NCI-H1417 treated with DMSO at 0.1 percent for 48 hours (cell line): ENCODE measurements at regions not wholly inside any gene's neighbourhood (a gene's known extent, or its start where the extent isn't known, plus 50 kb on each side); places are given as distances from the start of the nearest gene placed in this dataset.
"Not testable (repeated sequence)": the region's sequence is repeated elsewhere in the genome, so short reads cannot be mapped to it uniquely, and the experiment has no call there.

Source experiments
- DNase-seq: peaks from one replicate; lab custom pipeline; 2025; lab: John Stamatoyannopoulos, UW

DNA sequence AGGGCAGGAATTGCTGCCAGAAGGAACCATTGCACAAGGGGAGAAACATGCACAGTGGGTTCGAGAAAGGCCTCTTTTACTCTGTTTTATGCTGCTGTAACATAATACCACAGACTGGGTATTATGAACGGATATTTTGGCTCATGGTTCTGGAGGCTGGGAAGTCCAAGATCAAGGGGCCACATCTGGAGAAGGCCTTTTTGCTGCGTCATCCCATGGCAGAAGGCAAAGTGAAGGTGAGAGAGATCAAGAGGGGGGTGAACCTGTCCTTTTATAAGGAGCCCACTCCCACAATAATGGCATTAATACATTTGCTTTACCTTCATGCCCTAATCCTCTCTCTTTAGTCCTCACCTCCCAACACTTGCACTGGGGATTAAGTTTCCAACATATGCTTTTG is 136.9 kb upstream of the ALDH1B1 start:
- no peak for DNase-seq

DNA sequence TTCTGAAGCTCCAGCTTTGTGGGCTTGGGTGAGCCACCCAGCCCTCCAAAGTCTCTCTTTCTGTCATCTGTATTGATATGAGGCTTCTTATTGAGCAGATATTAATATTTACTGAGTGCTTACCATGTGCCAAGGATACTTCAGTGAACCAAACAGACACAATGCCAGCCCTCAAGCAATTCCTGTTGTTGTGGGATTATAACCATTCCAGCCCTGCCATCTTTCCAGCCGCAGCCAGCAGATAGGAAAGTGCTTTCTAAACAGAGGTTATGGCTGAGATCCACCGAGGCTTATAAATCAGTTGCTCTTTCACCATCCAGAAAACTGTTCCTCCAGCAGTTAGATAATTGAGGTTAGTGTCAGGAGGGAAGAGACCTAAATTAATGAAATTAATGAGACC is 137.7 kb upstream of the ALDH1B1 start:
- DNase-seq, result no peak

DNA sequence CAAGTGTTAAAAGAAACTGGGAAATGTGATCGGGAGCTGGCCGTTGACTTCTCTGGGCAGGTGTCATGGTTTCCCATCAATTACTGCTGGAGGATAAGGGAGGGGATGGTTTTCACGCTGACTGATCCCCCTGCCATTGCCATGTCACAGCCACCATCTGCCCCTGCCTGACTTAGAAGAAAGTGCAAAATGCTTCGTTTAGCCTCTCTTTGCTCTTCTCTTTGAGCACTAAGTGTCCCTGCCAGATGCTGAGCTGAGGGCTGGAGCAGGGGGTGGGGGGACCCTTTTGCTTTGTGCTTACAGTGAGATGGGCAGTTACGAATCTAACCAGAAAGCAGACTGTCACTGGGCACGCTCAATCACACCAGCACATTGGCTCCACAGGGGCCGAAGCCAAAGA is 138.4 kb upstream of the ALDH1B1 start:
- no peak for DNase-seq

DNA sequence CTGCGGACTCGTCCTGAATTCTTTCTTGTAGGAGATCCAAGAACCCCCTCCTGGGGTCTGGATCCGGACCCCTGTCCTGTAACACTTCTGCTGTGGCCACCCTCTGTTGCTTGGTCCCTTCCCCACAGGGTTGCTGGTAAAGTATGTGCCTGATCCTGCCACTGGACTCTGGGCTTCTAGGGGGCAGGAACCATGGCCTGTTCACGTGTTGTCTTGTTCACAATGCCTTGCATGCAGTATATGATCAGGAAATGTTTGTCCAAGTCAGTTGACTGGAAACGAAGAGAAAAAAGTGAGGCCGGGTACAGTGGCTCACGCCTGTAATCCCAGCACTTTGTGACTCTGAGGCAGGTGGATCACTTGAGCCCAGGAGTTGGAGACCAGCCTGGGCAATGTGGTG is 139.3 kb upstream of the ALDH1B1 start:
- DNase-seq, result no peak

DNA sequence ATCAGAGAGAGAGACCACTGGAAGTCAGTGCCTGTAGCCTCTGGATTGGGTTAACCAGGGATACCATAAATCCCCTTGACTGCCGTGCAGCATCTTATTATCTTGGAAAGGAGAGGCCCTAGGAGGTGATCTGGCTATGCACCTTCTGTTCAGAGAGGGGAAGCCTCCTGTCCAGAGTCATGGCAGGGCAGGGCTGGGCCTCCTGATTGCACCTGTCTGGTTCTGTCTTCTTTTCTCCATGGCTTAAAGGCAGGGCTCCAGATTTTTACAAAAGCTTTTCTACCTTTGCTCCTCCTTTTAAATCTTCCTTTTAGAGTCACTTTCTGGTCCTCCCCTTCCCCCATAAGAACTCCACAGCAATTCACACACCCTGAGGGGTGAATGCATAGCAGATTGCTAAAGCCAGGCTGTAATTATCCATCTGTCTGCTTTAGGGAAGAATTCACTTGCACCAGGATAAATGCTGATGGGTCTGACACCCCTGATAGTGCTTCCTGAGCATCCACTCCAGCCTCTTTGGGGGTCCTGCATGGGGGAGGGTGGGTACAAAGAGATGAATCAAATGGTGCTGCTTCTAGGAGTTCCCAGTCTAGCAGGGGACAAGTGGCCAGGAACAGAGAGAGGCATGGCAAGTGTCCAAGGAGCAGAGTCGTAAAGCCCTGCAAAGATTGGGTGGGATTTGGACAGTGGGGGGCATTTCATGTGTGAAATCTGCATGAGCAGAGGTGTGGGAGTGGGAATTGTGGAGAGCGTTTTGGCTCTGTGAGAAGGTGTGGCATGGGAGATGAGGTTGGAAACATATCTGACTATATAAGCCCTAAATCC is 141.3 kb upstream of the ALDH1B1 start:
- no peak for DNase-seq

DNA sequence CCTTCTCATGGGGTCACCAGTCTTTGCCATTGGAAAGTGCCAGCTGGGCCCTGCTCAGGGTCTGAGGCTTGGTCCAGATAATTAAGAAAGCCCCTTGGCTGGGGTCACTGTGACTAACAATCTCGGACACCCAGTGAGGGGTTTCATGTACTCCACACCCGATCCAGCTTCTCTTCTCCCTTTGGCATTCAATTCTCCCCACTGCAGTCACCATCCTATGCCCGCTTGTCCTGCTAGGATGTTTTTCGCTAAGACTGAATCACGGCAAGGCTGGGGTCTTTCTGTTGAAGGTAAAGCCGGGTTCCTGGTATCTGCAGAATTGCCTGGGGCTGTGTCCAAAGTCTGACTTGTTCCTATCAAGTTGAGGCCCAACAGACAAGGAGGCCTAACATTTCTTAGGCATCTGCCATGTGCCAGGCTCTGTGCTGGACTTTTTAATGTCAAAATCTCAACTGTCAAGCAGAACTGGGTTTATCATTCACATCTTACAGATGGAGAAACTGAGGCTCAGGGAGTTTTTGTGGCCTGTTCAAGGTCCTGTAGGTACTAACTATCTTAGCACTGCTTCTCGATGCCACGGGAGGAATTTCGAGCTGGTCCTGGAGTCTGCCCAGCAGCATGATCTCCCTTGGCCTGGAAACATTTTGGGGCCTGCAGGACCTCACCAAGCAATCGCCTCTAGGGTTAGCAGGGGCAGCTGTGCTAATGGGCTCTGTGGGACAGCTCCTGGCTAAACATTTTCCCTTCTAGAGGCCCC is 142.0 kb upstream of the ALDH1B1 start:
- no peak for DNase-seq

DNA sequence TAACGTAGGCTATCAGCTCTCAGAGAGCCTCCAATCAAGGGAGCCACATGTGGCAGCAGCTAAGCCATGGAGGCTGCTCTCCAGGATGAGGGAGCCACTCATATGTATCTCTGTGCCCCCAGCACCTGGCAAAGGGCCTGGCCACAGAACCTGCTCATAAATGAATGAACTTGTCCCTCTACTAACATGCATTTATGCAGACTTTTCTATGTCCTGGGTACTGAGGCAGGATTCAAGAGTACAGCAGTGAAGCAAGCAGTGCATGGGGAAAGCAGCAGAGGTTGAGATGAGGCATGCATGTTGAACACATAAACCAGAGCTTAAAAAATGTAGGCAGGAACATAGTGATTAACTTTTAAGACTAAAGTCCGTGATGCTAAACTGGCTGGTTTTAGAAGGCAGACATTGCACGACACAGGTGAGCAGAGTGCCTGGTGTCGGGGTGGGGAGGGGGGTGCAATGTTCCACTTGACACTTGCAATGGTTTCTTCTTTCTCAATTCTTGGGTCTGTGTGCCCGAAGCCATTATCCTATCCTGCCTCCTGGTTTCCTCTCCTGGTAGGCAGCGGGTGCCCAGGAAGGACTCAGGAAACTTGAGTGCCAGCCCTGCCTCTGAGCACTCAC is 142.8 kb upstream of the ALDH1B1 start:
- no peak for DNase-seq

DNA sequence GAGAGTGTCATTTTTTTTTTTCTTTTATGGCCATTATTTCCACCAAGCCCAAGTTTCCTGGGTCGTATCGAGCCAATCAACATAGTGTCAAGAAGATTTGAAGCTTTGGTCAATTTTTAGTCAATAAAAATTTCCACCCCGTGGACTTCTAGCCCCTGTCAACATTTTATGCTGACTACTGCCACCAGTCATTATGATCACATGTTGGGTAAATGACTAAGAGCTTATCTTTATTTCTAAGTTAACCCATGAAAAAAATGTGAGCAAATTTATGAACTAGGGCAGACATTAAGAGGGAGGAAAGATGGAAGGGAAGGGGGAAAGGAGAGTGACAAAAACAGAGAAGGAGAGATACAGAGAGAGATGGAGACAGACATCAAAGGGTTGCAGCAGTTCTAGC is 143.5 kb upstream of the ALDH1B1 start:
- DNase-seq, result no peak

DNA sequence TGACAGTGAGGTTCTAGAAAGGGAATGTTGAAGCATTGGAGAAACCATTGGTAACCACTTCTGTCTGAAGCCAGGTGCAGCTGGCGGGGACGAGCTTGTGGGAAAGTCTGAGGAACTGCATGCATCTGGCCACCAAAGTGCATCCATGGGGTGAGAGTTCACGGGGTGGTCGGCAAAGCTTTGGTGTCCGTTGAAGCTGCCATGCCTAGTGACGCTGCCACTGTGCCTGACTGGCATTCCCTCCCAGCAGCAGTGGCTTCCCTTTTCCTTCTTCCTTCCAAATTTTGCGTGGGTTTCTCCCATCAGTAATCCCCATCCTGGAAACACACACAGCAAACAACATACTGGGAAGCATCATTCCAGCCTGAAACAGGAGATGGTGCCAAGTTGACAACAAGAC is 145.7 kb upstream of the ALDH1B1 start:
- no peak for DNase-seq

DNA sequence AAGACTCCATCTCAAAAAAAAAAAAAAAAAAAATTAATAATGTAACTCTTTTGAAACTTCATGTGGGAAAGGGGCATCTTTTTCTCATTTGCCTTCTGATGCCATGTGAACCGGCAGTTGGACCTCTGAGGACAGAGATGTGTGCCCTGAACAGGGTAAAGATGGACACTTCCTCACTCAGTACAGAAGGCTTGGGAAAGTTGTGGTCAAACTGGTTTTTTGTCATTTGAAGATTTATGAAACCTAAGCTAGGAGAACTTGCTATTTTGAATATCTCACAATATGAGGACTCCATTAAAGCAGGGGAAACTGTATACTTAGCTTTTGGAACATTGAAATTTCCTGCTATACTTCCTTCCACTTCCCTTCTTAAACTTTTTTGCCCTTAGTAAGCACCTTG is 147.5 kb upstream of the ALDH1B1 start:
- no peak for DNase-seq

DNA sequence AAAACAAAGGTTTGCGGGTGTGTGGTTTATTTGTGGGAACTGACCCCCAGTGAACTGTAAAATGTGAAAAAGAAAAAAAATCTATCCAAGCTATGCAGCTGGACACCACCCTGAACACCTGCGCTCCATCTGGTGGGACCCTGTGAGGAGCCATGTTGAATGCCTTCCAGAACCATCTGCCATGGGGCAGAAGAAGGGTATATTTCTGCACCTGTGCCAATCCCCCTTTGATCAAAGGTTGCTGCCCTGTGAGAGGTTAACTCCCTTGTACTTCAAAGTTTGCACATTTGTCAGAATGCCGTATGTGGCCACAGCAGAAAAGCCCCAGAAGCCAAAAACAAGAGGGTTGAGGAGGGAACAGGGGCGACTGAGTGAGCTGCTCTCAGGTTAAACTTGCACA is 148.5 kb upstream of the ALDH1B1 start:
- DNase-seq, result no peak

DNA sequence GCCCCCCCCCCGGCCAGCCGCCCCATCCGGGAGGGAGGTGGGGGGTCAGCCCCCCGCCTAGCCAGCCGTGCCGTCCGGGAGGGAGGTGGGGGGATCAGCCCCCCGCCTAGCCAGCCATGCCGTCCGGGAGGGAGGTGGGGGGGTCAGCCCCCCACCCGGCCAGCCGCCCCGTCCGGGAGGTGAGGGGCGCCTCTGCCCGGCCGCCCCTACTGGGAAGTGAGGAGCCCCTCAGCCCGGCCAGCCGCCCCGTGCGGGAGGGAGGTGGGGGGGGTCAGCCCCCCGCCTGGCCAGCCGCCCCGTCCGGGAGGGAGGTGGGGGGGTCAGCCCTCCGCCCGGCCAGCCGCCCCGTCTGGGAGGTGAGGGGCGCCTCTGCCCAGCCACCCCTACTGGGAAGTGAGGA is 150.4 kb upstream of the ALDH1B1 start:
- DNase-seq, result not testable (repeated sequence)

DNA sequence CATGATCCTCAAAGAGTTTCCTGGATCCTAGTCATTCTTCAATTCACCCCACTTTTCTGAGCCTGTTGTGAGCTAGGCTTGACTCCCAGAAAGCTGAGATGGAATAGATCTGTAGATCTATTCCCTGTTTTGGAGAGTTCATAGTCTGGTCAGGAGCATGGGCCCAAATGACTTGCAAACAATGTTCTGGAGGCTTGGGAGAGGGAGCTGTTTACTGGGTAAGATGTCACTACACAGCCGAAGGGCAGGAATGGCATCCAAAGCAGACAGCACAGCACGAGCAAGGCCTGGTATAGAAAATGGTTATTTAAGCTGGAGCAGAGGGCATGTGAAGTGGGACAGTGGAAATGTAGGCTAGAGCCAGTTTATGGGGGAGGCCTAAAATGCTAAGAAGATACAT is 152.5 kb upstream of the ALDH1B1 start:
- DNase-seq, result no peak

DNA sequence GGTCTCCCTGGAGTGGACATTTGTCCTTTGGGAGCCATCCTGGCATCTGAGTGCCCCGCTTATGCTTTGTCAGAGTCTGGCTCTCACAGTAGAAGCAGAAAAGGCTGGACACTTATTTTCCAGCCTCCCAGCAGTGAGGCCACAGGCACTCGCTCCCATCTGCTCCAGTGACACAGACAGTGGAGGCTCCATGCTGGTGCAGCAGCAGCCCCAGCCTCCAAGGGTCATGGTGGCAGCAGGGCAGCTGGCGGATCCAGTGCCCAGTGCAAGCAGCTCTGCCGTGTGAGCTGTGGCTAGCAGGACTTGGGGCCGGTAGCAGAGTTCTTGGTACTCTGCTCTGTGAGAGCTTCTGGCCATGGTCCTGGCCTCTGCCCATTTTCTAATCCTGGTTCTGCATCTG is 157.3 kb upstream of the ALDH1B1 start:
- DNase-seq, result no peak

DNA sequence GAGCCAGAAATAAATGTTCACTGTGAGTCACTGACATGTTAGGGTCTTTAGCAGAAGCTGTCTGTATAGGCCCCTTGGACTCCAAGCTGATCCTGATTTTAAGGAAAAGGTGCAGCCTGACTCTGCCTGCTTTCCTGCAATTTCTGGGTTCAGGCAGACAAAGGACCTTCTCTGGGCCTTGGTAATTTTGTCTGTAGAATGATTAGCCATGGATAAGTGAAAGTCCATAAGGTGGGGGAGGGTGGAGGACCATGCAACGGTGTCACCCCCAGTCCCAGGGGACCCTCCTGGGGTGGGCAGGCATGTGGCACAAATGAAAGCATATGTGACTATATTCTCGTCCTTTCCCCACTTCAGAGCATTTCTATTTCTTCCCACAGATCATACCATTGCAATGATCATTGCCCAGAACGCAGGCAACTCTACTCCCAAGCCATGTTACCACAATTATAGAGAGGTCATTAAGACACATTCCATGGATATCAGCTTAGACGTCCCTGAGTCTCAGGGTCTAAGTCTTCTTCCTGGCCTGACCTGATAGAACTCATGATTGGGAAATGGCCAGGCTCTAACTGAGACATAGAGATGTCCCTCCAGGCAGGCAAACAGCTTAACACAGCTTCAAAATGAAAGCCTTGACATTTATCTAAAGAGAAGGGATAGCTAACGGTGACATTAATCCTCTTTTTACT is 157.9 kb upstream of the ALDH1B1 start:
- no peak for DNase-seq

DNA sequence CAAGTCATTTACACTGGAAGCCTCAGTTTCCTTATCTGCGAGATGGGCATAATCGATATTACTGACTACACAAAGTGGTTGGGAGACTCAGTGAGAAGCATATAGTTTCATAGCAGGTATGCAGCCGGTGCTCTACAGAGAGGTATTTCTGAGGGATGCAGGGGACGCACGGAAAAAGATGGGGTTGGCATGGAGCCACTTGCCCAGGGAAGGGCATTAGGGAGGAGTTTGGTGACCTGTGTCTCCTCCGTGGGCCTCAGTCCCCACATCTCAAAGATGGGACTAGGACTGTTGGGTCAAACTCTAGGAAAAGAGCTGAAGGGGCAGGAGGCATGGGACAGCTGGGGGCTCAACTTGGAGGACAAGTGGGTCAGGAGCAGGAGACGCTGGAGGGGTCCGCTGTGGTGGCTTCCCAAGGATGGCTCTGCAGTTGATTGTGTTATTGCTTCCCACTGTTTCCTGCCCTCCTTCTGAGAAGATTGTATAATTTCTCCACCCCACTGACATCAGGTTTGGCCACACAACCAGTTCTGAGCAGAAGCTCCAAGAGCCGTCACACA is 158.6 kb upstream of the ALDH1B1 start:
- no peak for DNase-seq

DNA sequence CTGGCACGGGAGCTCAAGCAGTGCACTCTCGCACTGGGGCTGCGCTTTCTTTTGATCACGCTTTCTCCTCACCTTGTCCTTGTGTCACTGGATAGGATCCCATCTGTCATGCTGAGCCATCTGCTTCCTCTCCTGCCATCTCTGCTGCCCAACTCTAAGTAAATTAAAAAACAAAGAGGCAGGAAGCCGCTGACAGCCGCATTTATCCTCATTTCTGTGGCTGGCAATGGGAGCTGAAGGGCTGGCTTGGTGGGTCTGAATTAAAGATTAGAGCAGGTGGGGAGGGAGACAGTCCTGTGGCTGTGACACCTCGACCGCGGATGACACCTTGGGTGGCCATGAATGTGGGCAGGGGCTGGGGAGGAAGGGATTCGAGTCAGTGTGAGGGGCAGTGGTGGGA is 159.2 kb upstream of the ALDH1B1 start:
- DNase-seq, result no peak

DNA sequence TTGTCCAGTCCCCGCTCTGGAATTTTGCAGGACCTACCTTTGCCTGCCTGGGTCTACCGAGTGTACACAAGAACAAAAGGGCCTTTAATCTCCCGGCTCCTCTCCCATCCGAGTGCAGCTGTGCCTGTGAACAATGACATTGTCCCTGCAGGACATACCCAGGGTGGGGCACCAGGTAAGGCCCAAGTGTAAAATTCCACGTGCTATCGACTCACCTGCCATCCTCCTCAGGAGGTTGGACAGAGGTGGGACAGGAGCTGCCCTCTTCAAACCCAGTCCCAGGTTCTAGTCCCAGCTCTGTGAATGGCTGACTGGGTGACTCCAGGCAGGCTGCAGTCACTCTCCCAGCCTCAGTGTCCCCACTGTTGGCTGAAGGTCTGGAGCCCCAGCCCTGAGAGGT is 159.6 kb upstream of the ALDH1B1 start:
- no peak for DNase-seq

DNA sequence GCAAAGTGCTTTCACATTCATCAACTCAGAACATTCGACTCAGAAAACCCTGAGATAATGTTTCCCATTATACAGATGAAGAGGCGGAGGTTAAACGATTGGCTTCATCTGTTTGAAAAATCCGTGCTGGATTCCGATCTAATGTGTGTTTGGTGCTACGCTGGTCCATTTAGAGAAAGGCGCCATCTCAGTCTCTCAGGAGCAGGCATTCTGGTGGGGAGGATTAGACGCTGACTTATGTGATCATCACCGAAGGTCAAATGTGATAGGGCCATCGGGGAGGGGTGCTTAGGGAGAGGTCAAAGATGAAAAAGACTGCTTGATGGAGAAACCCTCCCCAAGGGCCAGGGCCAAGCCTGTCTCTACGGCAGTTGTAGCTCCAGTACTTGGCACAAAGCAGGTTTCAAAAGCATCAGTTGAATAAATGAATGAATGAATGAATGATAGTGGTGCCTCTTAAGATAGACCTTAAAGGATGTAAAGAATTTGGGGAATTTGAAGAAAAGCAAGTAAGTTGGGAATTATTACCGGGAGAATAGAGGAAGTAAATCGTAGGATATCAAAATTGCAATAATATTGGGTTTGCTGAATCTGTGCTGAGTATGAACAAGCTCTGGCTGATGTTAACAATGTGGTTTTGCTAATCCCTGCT is 160.6 kb upstream of the SHB start:
- DNase-seq, result no peak

DNA sequence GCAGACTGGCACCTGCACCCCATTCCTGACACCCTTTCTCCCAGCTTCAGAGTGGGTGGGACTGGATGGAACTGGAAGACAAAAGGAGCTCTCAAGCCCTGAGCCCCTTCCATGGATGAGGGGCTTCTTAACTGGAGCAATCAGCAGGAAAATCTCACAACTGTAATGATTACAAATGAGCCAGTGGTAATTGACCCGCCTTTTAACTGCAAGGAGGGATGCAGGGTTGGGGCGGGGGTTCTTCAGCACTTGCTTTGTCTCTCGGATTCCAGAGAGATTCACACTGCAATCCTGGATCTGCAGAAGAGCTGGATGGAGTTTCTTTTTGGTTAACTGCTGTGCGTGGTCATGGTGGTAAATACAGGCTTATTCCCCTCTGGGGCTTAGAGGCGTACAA is 160.1 kb upstream of the SHB start:
- DNase-seq, result no peak

DNA sequence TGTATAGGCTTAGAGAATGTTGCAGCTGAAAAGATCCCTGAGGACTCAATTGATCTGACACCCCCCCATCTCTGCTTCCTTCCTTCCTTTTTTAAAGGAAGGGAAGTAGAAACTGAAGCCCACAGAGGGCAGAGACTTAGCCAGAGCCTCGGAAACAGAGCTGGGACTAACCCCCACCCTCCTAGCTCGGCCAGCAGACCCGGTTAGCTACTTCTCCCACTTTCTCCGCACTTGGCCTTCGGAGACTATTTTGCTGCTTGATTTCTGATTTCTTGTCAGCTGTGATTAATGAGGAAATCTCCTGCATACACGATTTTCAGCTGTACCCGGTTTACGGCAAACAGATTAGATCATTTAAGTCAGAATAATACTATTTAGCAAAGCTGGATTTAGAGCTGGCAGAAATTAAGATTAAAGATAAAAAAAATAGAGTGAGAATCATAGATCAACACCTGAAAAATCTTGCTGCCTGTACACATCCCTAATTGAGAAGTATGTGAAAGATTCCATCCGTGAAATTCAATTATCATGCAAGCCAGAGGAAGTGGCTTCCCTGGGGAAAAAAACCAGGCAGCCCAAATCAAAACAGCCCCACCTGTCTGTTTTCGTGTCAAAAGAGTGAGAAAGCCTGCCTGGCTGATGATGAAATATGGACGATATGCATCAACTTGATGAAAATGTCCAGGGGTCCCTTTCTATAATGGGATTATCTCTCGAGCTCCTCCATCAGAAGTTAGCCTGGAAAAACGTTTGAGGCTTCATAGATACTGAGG is 159.5 kb upstream of the SHB start:
- DNase-seq, result no peak
